ENCODE measurements at regions not wholly inside any gene's neighbourhood (a gene's known extent, or its start where the extent isn't known, plus 50 kb on each side); places are given as distances from the start of the nearest gene placed in this dataset.

GRCh38 chr5:67306965-67307607, 110.5 kb upstream of the CD180 start:
- DNase-seq = no peak

GRCh38 chr5:67305913-67306710, 109.5 kb upstream of the CD180 start:
- no peak for DNase-seq

GRCh38 chr5:67305401-67305800, 108.8 kb upstream of the CD180 start:
- DNase-seq = no peak

- no peak for DNase-seq
Observed at GRCh38 chr5:67303356-67303755, 106.8 kb upstream of the CD180 start.

GRCh38 chr5:67301285-67301903, 104.8 kb upstream of the CD180 start:
- no peak for DNase-seq

GRCh38 chr5:67300326-67300725, 103.7 kb upstream of the CD180 start:
- no peak for DNase-seq

- DNase-seq = no peak
Observed at GRCh38 chr5:67299231-67299735, 102.7 kb upstream of the CD180 start.

GRCh38 chr5:67297802-67298532, 101.4 kb upstream of the CD180 start:
- no peak for DNase-seq

GRCh38 chr5:67297376-67297775, 100.8 kb upstream of the CD180 start:
- no peak for DNase-seq

- DNase-seq = no peak
Observed at GRCh38 chr5:67294266-67294938, 97.8 kb upstream of the CD180 start.

GRCh38 chr5:67293226-67293625, 96.6 kb upstream of the CD180 start:
- DNase-seq = no peak

GRCh38 chr5:67292201-67292940, 95.8 kb upstream of the CD180 start:
- DNase-seq = no peak

- DNase-seq = no peak
Observed at GRCh38 chr5:67291671-67292070, 95.1 kb upstream of the CD180 start.

- no peak for DNase-seq
Observed at GRCh38 chr5:67291066-67291465, 94.5 kb upstream of the CD180 start.

- DNase-seq = no peak
Observed at GRCh38 chr5:67290655-67291054, 94.1 kb upstream of the CD180 start.

GRCh38 chr5:67289763-67290521, 93.3 kb upstream of the CD180 start:
- DNase-seq = no peak

GRCh38 chr5:67287510-67288268, 91.1 kb upstream of the CD180 start:
- no peak for DNase-seq

GRCh38 chr5:67286006-67286405, 89.4 kb upstream of the CD180 start:
- no peak for DNase-seq

- no peak for DNase-seq
Observed at GRCh38 chr5:67283988-67284487, 87.4 kb upstream of the CD180 start.

Data from CD4-positive, alpha-beta T cell treated with Interleukin-21 for 1 hour (primary cell).